H9 (cell line): ENCODE measurements at regions not wholly inside any gene's neighbourhood (a gene's known extent, or its start where the extent isn't known, plus 50 kb on each side); places are given as distances from the start of the nearest gene placed in this dataset.

Source experiments
- DNase-seq: peaks from one replicate; pipeline ENCODE4 v3.0.0-alpha.2; 2017
- H2AFZ ChIP-seq: one replicate; pipeline ENCODE4 v1.6.1; 2013; ENCODE audit warnings: mild to moderate bottlenecking, low read length, control low read depth, moderate library complexity
- H2AK5ac ChIP-seq: 2 replicates; pipeline ENCODE4 v1.6.1; 2013; ENCODE audit warnings: low read length, control low read depth, mixed read lengths; ENCODE audit not compliant: insufficient read length
- H2BK120ac ChIP-seq: one replicate; pipeline ENCODE4 v1.6.1; 2013; ENCODE audit warnings: low read depth, mild to moderate bottlenecking, low read length, control low read depth, inconsistent platforms; ENCODE audit not compliant: poor library complexity, severe bottlenecking
- H2BK12ac ChIP-seq: 2 replicates; pipeline ENCODE4 v1.6.1; 2013; ENCODE audit warnings: low read length, control low read depth, mixed read lengths, low read depth; ENCODE audit not compliant: insufficient read length
- H2BK15ac ChIP-seq: 2 replicates; pipeline ENCODE4 v1.6.1; 2013; ENCODE audit warnings: low read depth, low read length, control low read depth
- H2BK20ac ChIP-seq: one replicate; pipeline ENCODE4 v1.6.1; 2013; ENCODE audit warnings: low read depth, mild to moderate bottlenecking, low read length, control low read depth, inconsistent platforms; ENCODE audit not compliant: poor library complexity, severe bottlenecking
- H2BK5ac ChIP-seq: 2 replicates; pipeline ENCODE4 v1.6.1; 2013; ENCODE audit warnings: low read length, control low read depth, mixed read lengths; ENCODE audit not compliant: insufficient read length
- H3K14ac ChIP-seq: 2 replicates; pipeline ENCODE4 v1.6.1; 2013; ENCODE audit warnings: low read length, control low read depth; ENCODE audit not compliant: insufficient read depth
- H3K18ac ChIP-seq: 2 replicates; pipeline ENCODE4 v1.6.1; 2013; ENCODE audit warnings: low read depth, mild to moderate bottlenecking, mixed read lengths, low read length, control low read depth; ENCODE audit not compliant: insufficient read length
- H3K23ac ChIP-seq: 2 replicates; pipeline ENCODE4 v1.6.1; 2013; ENCODE audit warnings: low read length, control low read depth, mixed read lengths, low read depth; ENCODE audit not compliant: insufficient read length
- H3K23me2 ChIP-seq: 2 replicates; pipeline ENCODE4 v1.6.1; 2013; ENCODE audit warnings: low read depth, mild to moderate bottlenecking, mixed read lengths, low read length, control low read depth; ENCODE audit not compliant: insufficient read length, poor library complexity, severe bottlenecking
- H3K27ac ChIP-seq: 2 replicates; pipeline ENCODE4 v1.5.1; 2013; ENCODE audit warnings: low read length, control low read depth, mixed read lengths, low read depth; ENCODE audit not compliant: insufficient read length
- H3K27me3 ChIP-seq: 2 replicates; pipeline ENCODE4 v1.6.1; 2013; ENCODE audit warnings: low read length, control low read depth, inconsistent platforms; ENCODE audit not compliant: insufficient read depth
- H3K4ac ChIP-seq: 2 replicates; pipeline ENCODE4 v1.6.1; 2013; ENCODE audit warnings: low read depth, mild to moderate bottlenecking, control low read depth, inconsistent platforms, low read length, moderate library complexity
- H3K4me1 ChIP-seq: 2 replicates; pipeline ENCODE4 v1.6.1; 2013; ENCODE audit warnings: low read length, control low read depth, inconsistent platforms; ENCODE audit not compliant: insufficient read depth
- H3K4me2 ChIP-seq: 2 replicates; pipeline ENCODE4 v1.6.1; 2013; ENCODE audit warnings: low read length, control low read depth, mixed read lengths; ENCODE audit not compliant: insufficient read length, insufficient read depth
- H3K56ac ChIP-seq: 2 replicates; pipeline ENCODE4 v1.6.1; 2013; ENCODE audit warnings: low read depth, mild to moderate bottlenecking, mixed read lengths, low read length, control low read depth; ENCODE audit not compliant: insufficient read length
- H3K79me1 ChIP-seq: 2 replicates; pipeline ENCODE4 v1.6.1; 2013; ENCODE audit warnings: low read depth, mild to moderate bottlenecking, moderate library complexity, low read length, control low read depth, inconsistent platforms; ENCODE audit not compliant: insufficient read depth, poor library complexity, severe bottlenecking
- H3K79me2 ChIP-seq: 2 replicates; pipeline ENCODE4 v1.6.1; 2013; ENCODE audit warnings: low read length, control low read depth, inconsistent platforms; ENCODE audit not compliant: insufficient read depth
- H3K9ac ChIP-seq: 2 replicates; pipeline ENCODE4 v1.6.1; 2013; ENCODE audit warnings: low read length, control low read depth, mixed read lengths; ENCODE audit not compliant: insufficient read length; ENCODE audit errors: extremely low read depth
- H3K9me3 ChIP-seq: one replicate; pipeline ENCODE4 v1.6.1; 2013; ENCODE audit warnings: low read depth, low read length, inconsistent platforms; ENCODE audit not compliant: control insufficient read depth
- H3T11ph ChIP-seq: one replicate; pipeline ENCODE4 v1.6.1; 2013; ENCODE audit warnings: mild to moderate bottlenecking, low read length, control low read depth, inconsistent platforms
- H4K20me1 ChIP-seq: one replicate; pipeline ENCODE4 v1.6.1; 2013; ENCODE audit not compliant: control insufficient read depth, insufficient read length, insufficient read depth
- H4K5ac ChIP-seq: 2 replicates; pipeline ENCODE4 v1.6.1; 2013; ENCODE audit warnings: low read depth, mild to moderate bottlenecking, mixed read lengths, low read length, control low read depth; ENCODE audit not compliant: insufficient read length
- H4K8ac ChIP-seq: replicated peaks from 2 replicates; pipeline ENCODE4 v1.6.1; 2013; ENCODE audit warnings: low read length, control low read depth, mixed read lengths, low read depth; ENCODE audit not compliant: insufficient read length
- H4K91ac ChIP-seq: 2 replicates; pipeline ENCODE4 v1.6.1; 2013; ENCODE audit warnings: low read depth, mild to moderate bottlenecking, moderate library complexity, mixed read lengths, low read length, control low read depth; ENCODE audit not compliant: insufficient read length
- H3K27ac Mint-ChIP-seq, 3 experiments: 2 replicates in 2 of 3; 3 replicates in 1 of 3; pipeline ENCODE4 v1.8.0; 2020 to 2021; ENCODE audit warnings: mixed read lengths in 3 of 3, mild to moderate bottlenecking in 1 of 3, moderate library complexity in 1 of 3
- H3K27me3 Mint-ChIP-seq: 2 replicates; pipeline ENCODE4 v1.8.0; 2021; ENCODE audit warnings: low read depth, mild to moderate bottlenecking, moderate library complexity, mixed read lengths
- H3K36me3 Mint-ChIP-seq, 3 experiments: 2 replicates in 2 of 3; 3 replicates in 1 of 3; pipeline ENCODE4 v1.8.0; 2020 to 2021; ENCODE audit warnings: low read depth in 3 of 3, mixed read lengths in 3 of 3; ENCODE audit not compliant: insufficient read depth in 1 of 3
- H3K4me1 Mint-ChIP-seq, 2 experiments: 2 replicates each; pipeline ENCODE4 v1.8.0; 2020; ENCODE audit warnings: mixed read lengths in 2 of 2
- H3K4me3 Mint-ChIP-seq, 2 experiments: 2 replicates in 1 of 2; 3 replicates in 1 of 2; pipeline ENCODE4 v1.8.0; 2020 to 2021; ENCODE audit warnings: mild to moderate bottlenecking in 2 of 2, mixed read lengths in 2 of 2, moderate library complexity in 1 of 2
- H3K9me3 Mint-ChIP-seq, 2 experiments: 2 replicates in 1 of 2; 3 replicates in 1 of 2; pipeline ENCODE4 v1.8.0; 2020; ENCODE audit warnings: mild to moderate bottlenecking in 2 of 2, mixed read lengths in 2 of 2, moderate library complexity in 1 of 2
- WGBS: extraction: QIAGEN DNeasy Blood & Tissue Kit; methylation state at CpG from one replicate; pipeline ENCODE4 v1.1.7; 2013; ENCODE audit warnings: missing lambda C conversion rate, low lambda C conversion rate, mixed read lengths; ENCODE audit not compliant: insufficient read length; ENCODE audit errors: extremely low coverage; 5-methylcytosine and 5-hydroxymethylcytosine counted together
- TF ChIP-seq, protein P1 (sequence below): fragments of 200-600 bp; sonication (generic); conservative IDR thresholded peaks from 3 replicates; pipeline ENCODE4 v1.8.0; 2021; ENCODE audit warnings: antibody characterized with exemption, mild to moderate bottlenecking

GRCh38 chr4:42824278-42824977 lies 68.1 kb upstream of the GRXCR1 start:
- Mint-ChIP-seq H3K36me3 (no peaks in the 10 kb centered on the region), H3K27ac (no peak overlapping the region), H3K27me3 (no peaks in the 10 kb centered on the region), H3K9me3 (no peaks in the 10 kb centered on the region; a peak in 1 of 5 replicates), H3K4me3 (no peak overlapping the region), H3K4me1 (peaks cover 3% of the 10 kb centered on the region in 2 experiments; a peak in 2 of 4 replicates)
- H2BK5ac ChIP-seq = no peak overlapping the region
- no peak overlapping the region for H4K5ac ChIP-seq
- no peak overlapping the region for H2AFZ ChIP-seq
- TF ChIP-seq, protein P1, sequence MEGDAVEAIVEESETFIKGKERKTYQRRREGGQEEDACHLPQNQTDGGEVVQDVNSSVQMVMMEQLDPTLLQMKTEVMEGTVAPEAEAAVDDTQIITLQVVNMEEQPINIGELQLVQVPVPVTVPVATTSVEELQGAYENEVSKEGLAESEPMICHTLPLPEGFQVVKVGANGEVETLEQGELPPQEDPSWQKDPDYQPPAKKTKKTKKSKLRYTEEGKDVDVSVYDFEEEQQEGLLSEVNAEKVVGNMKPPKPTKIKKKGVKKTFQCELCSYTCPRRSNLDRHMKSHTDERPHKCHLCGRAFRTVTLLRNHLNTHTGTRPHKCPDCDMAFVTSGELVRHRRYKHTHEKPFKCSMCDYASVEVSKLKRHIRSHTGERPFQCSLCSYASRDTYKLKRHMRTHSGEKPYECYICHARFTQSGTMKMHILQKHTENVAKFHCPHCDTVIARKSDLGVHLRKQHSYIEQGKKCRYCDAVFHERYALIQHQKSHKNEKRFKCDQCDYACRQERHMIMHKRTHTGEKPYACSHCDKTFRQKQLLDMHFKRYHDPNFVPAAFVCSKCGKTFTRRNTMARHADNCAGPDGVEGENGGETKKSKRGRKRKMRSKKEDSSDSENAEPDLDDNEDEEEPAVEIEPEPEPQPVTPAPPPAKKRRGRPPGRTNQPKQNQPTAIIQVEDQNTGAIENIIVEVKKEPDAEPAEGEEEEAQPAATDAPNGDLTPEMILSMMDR = no peak
- no CpG with 5 or more reads among the region's 1 CpG for WGBS
- H3K4ac ChIP-seq = no peak overlapping the region
- no peak overlapping the region for H2BK15ac ChIP-seq
- no peak overlapping the region for H2BK12ac ChIP-seq
- no peak overlapping the region for H3K14ac ChIP-seq
- H3K9ac ChIP-seq = no peak overlapping the region
- H2AK5ac ChIP-seq = no peak overlapping the region
- no peak overlapping the region for H3K56ac ChIP-seq
- H3K23ac ChIP-seq = no peak overlapping the region
- no peaks in the 10 kb centered on the region for H3K79me2 ChIP-seq
- no peaks in the 10 kb centered on the region for H3K27me3 ChIP-seq
- no peak overlapping the region for H4K8ac ChIP-seq
- H2BK120ac ChIP-seq = no peak overlapping the region
- no peaks in the 10 kb centered on the region for H3K23me2 ChIP-seq
- H4K20me1 ChIP-seq = no peaks in the 10 kb centered on the region
- no peaks in the 10 kb centered on the region for H3K79me1 ChIP-seq
- no peaks in the 10 kb centered on the region for H3K9me3 ChIP-seq
- H3K27ac ChIP-seq = no peak overlapping the region
- no peak for DNase-seq
- no peak overlapping the region for H3T11ph ChIP-seq
- H3K4me2 ChIP-seq = no peak overlapping the region
- no peak overlapping the region for H4K91ac ChIP-seq
- no peak overlapping the region for H3K18ac ChIP-seq
- no peaks in the 10 kb centered on the region for H3K4me1 ChIP-seq
- no peak overlapping the region for H2BK20ac ChIP-seq
